NCI-H146 treated with DMSO at 0.1 percent for 48 hours (cell line): ENCODE measurements at regions not wholly inside any gene's neighbourhood (a gene's known extent, or its start where the extent isn't known, plus 50 kb on each side); places are given as distances from the start of the nearest gene placed in this dataset.
A peak's percentile ranks its signal among the peaks of the same experiment; 100 is the strongest.

Experiments
- DNase-seq: peaks from one replicate; lab custom pipeline; 2025; ENCODE audit not compliant: unreplicated experiment; lab: John Stamatoyannopoulos, UW

- DNase-seq = peak; percentile 8
Measured at GRCh38 chr7:16026253-16027020, 340.0 kb upstream of the MEOX2 start.

GRCh38 chr7:16025696-16026095 is 339.2 kb upstream of the MEOX2 start:
- DNase-seq = no peak

GRCh38 chr7:16023503-16023902 is 337.0 kb upstream of the MEOX2 start:
- no peak for DNase-seq

- DNase-seq = no peak
Measured at GRCh38 chr7:16023046-16023445, 336.6 kb upstream of the MEOX2 start.

GRCh38 chr7:16021851-16022250 is 335.4 kb upstream of the MEOX2 start:
- no peak for DNase-seq

- no peak for DNase-seq
Measured at GRCh38 chr7:16015981-16016380, 329.5 kb upstream of the MEOX2 start.

- no peak for DNase-seq
Measured at GRCh38 chr7:16014031-16014430, 327.5 kb upstream of the MEOX2 start.

- no peak for DNase-seq
Measured at GRCh38 chr7:16007911-16008310, 321.4 kb upstream of the MEOX2 start.

GRCh38 chr7:16004702-16005101 is 318.2 kb upstream of the MEOX2 start:
- DNase-seq = no peak

GRCh38 chr7:16001477-16001876 is 315.0 kb upstream of the MEOX2 start:
- DNase-seq = no peak

- DNase-seq = no peak
Measured at GRCh38 chr7:15998617-15999016, 312.1 kb upstream of the MEOX2 start.

- no peak for DNase-seq
Measured at GRCh38 chr7:15995027-15995426, 308.5 kb upstream of the MEOX2 start.

- DNase-seq = no peak
Measured at GRCh38 chr7:15989194-15989593, 302.7 kb upstream of the MEOX2 start.

- DNase-seq = no peak
Measured at GRCh38 chr7:15985587-15986384, 299.3 kb upstream of the MEOX2 start.

GRCh38 chr7:15977663-15978062 is 291.2 kb upstream of the MEOX2 start:
- DNase-seq = no peak

- no peak for DNase-seq
Measured at GRCh38 chr7:15972862-15973275, 286.4 kb upstream of the MEOX2 start.

GRCh38 chr7:15967551-15967950 is 281.1 kb upstream of the MEOX2 start:
- no peak for DNase-seq

- no peak for DNase-seq
Measured at GRCh38 chr7:15967121-15967520, 280.6 kb upstream of the MEOX2 start.

GRCh38 chr7:15963206-15963605 is 276.7 kb upstream of the MEOX2 start:
- DNase-seq = no peak

- no peak for DNase-seq
Measured at GRCh38 chr7:15954671-15955354, 268.3 kb upstream of the MEOX2 start.

GRCh38 chr7:15950299-15950698 is 263.8 kb upstream of the MEOX2 start:
- DNase-seq = no peak

- DNase-seq = no peak
Measured at GRCh38 chr7:15947754-15948153, 261.3 kb upstream of the MEOX2 start.
